NCI-H146 treated with DMSO at 0.1 percent for 48 hours (cell line): ENCODE measurements at regions not wholly inside any gene's neighbourhood (a gene's known extent, or its start where the extent isn't known, plus 50 kb on each side); places are given as distances from the start of the nearest gene placed in this dataset.
"Not testable (repeated sequence)": the region's sequence is repeated elsewhere in the genome, so short reads cannot be mapped to it uniquely, and the experiment has no call there.

ENCODE experiments used
- DNase-seq: peaks from one replicate; lab custom pipeline; 2025; ENCODE audit not compliant: unreplicated experiment; lab: John Stamatoyannopoulos, UW

GRCh38 chr9:78896479-78896878 lies 599.6 kb downstream of the PSAT1 start:
- no peak for DNase-seq

GRCh38 chr9:78898234-78898633 lies 601.3 kb downstream of the PSAT1 start:
- DNase-seq: no peak

GRCh38 chr9:78899006-78899405 lies 602.1 kb downstream of the PSAT1 start:
- DNase-seq: no peak

- no peak for DNase-seq
Measured at GRCh38 chr9:78900500-78900899, 603.6 kb downstream of the PSAT1 start.

- DNase-seq: no peak
Measured at GRCh38 chr9:78902051-78902450, 605.1 kb downstream of the PSAT1 start.

GRCh38 chr9:78903581-78903980 lies 606.7 kb downstream of the PSAT1 start:
- DNase-seq: no peak

- no peak for DNase-seq
Measured at GRCh38 chr9:78904686-78905085, 607.8 kb downstream of the PSAT1 start.

GRCh38 chr9:78905387-78905786 lies 608.5 kb downstream of the PSAT1 start:
- no peak for DNase-seq

- no peak for DNase-seq
Measured at GRCh38 chr9:78905986-78906755, 609.2 kb downstream of the PSAT1 start.

GRCh38 chr9:78909566-78909965 lies 612.6 kb downstream of the PSAT1 start:
- DNase-seq: no peak

GRCh38 chr9:78916884-78917283 lies 620.0 kb downstream of the PSAT1 start:
- DNase-seq: not testable (repeated sequence)

- DNase-seq: no peak
Measured at GRCh38 chr9:78918976-78919375, 622.1 kb downstream of the PSAT1 start.

- DNase-seq: no peak
Measured at GRCh38 chr9:78919701-78920100, 622.8 kb downstream of the PSAT1 start.

- no peak for DNase-seq
Measured at GRCh38 chr9:78921341-78921740, 624.4 kb downstream of the PSAT1 start.

GRCh38 chr9:78923966-78924659 lies 627.2 kb downstream of the PSAT1 start:
- peak; percentile 15 for DNase-seq

GRCh38 chr9:78927099-78927940 lies 630.4 kb downstream of the PSAT1 start:
- DNase-seq: peak; percentile 65

GRCh38 chr9:78928625-78929405 lies 631.9 kb downstream of the PSAT1 start:
- no peak for DNase-seq

GRCh38 chr9:78930281-78930680 lies 633.4 kb downstream of the PSAT1 start:
- no peak for DNase-seq

- no peak for DNase-seq
Measured at GRCh38 chr9:78932849-78933627, 636.1 kb downstream of the PSAT1 start.

GRCh38 chr9:78934880-78935279 lies 636.9 kb upstream of the TLE4 start:
- no peak for DNase-seq
